Mucosa of descending colon (tissue), 3 donors: ENCODE measurements at regions not wholly inside any gene's neighbourhood (a gene's known extent, or its start where the extent isn't known, plus 50 kb on each side); places are given as distances from the start of the nearest gene placed in this dataset.

Experiments
- ATAC-seq: fragments of 200-7000 bp; cut with Tn5 transposase; one replicate; pipeline ENCODE4 v1.9.1; 2020; ENCODE audit warnings: mild to moderate bottlenecking, moderate library complexity
- DNase-seq, 3 donors: peaks; one replicate each; pipeline ENCODE4 v3.0.0-alpha.2; 2020
- H3K36me3 ChIP-seq: fragments of 200-600 bp; one replicate; pipeline ENCODE4 v1.8.0; 2021; ENCODE audit warnings: low read depth, mild to moderate bottlenecking
- H3K4me1 ChIP-seq: fragments of 200-600 bp; one replicate; pipeline ENCODE4 v1.8.0; 2021; ENCODE audit warnings: low read depth, mild to moderate bottlenecking
- H3K4me3 ChIP-seq: fragments of 200-600 bp; one replicate; pipeline ENCODE4 v1.8.0; 2021; ENCODE audit warnings: mild to moderate bottlenecking
- H3K9me3 ChIP-seq: fragments of 200-600 bp; one replicate; pipeline ENCODE4 v1.8.0; 2021; ENCODE audit warnings: mild to moderate bottlenecking
- intact Hi-C, 2 donors: fragments of 100-400 bp; cut with DNase I in 1 of 2; cut with micrococcal nuclease in 1 of 2; formaldehyde crosslinking; loops; one replicate each; pipeline versions ENCODE4 v1.11.0 to v1.11.1; 2022; cut with DNase I, micrococcal nuclease
- TF ChIP-seq, protein P1 (sequence below): fragments of 200-600 bp; IDR thresholded peaks from one replicate; pipeline ENCODE4 v1.8.0; 2022; ENCODE audit warnings: antibody characterized with exemption, mild to moderate bottlenecking
- donor health status: DM: no; HTN: no; CAD: no; lungs with moderate emphysema.
- donor health status: DM: no; HTN: no; CAD: no.
- donor health status: DM: no; HTN: yes; CAD: no.

DNA sequence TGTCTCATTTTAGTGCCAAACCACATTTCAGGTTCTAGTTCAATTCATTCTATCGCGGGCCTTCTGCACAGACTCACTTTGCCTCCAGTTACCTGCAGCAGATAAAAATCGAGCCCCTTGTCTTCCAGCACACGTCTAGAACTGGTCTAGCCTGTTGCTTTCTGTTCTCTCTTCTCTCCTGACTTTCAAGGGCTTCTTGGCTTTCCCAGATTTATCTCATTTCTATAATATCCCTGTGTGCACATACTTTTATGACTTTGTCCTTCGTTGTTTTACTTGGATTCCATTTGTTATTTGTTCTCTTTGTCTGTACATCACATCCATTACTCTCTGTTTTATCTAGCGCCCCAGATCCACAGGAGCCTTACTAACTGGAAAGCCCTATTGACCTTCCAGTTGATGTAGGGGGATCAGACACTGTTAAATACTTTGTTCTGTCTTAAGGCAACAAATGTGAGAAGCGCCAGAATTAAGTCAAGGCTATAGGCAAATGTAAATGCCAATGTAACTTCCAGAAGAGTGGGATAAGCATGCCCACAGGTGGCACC is 284.5 kb upstream of the ADGRL4 start:
- no peak for ATAC-seq
- DNase-seq: no peak
- H3K4me3 ChIP-seq: no peak overlapping the region
- H3K36me3 ChIP-seq: no peaks in the 10 kb centered on the region
- H3K9me3 ChIP-seq: no peaks in the 10 kb centered on the region
- intact Hi-C loops: no loop called here
- TF ChIP-seq, protein P1, sequence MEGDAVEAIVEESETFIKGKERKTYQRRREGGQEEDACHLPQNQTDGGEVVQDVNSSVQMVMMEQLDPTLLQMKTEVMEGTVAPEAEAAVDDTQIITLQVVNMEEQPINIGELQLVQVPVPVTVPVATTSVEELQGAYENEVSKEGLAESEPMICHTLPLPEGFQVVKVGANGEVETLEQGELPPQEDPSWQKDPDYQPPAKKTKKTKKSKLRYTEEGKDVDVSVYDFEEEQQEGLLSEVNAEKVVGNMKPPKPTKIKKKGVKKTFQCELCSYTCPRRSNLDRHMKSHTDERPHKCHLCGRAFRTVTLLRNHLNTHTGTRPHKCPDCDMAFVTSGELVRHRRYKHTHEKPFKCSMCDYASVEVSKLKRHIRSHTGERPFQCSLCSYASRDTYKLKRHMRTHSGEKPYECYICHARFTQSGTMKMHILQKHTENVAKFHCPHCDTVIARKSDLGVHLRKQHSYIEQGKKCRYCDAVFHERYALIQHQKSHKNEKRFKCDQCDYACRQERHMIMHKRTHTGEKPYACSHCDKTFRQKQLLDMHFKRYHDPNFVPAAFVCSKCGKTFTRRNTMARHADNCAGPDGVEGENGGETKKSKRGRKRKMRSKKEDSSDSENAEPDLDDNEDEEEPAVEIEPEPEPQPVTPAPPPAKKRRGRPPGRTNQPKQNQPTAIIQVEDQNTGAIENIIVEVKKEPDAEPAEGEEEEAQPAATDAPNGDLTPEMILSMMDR: no peak
- H3K4me1 ChIP-seq: no peaks in the 10 kb centered on the region

DNA sequence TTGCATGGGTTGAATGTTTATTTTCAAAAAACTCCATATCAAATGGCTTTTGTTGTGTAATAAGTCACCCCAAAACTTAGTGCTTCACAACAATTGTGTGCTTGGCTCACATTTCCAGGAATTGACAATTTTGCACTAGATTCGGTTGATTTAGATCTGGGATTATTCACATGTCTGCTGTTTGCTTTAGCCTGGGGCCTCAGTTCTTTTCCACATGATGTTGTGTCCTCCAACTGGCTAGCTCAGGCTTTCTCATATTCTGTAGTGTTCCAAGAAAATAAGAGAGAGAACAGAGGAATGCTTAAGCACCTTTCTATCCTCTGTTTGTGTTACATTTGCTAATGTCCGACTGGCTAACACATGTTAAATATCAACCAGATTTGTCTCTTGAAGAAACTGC is 281.5 kb upstream of the ADGRL4 start:
- Histone ChIP-seq H3K9me3 (no peaks in the 10 kb centered on the region), H3K4me1 (no peaks in the 10 kb centered on the region), H3K4me3 (no peak overlapping the region), H3K36me3 (no peaks in the 10 kb centered on the region)
- intact Hi-C loops: no loop called here
- no peak for DNase-seq
- TF ChIP-seq, protein P1: no peak
- no peak for ATAC-seq

DNA sequence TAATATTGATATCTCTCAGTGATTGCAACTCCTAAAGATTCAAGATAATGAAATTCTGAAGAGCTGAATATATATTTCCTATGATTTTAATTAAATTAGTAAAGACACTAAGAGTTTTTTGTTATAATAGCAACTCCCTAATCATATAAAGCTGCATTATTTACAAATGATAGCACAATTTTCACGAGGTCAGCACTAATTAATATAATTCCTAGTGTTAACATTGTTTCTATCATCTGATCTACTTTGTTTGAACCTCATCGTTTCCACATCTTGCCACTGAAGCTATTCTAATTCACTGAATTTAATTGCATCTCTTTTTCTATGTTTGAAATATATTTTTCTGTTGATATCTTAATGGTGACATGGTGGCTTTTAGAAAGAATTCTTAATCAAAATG is 279.1 kb upstream of the ADGRL4 start:
- TF ChIP-seq, protein P1: no peak
- no peak for ATAC-seq
- no peak for DNase-seq
- Histone ChIP-seq H3K36me3 (no peaks in the 10 kb centered on the region), H3K4me1 (no peaks in the 10 kb centered on the region), H3K9me3 (no peaks in the 10 kb centered on the region), H3K4me3 (no peak overlapping the region)
- intact Hi-C loops: no loop called here

DNA sequence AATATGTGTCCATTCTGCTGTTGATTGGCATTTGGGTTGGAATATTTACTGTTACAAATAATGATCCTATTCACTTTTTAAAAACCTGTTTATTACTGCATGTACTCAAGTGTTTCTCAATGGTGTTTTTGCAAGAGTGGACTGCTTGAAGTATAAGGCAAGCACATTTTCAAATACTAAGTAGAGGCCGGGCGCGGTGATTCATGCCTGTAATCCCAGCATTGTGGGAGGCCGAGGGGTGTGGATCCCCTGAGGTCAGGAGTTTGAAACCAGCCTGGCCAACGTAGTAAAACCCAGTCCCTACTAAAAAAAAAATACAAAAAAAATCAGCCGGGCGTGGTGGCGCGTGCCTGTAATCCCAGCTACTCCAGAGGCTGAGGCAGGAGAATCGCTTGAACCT is 276.9 kb upstream of the ADGRL4 start:
- TF ChIP-seq, protein P1: no peak
- ATAC-seq: no peak

DNA sequence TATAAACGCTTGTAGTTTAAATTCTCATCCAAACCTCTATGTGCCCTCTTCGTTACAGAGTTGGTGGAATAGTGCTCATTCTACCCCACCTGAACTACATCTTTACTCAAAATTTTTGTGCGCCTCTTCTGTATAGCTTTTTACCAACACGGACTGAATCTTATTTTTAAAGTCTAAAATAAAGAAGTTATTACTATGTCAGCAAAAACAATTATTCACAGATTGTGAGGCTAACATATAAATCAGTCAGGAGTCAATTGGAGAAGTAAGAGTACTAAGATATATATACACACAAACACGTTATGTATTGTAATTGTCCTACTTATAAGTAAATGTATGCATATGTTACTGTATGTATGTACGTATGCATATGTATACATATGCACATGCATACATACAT is 274.9 kb upstream of the ADGRL4 start:
- no peaks in the 10 kb centered on the region for H3K9me3 ChIP-seq
- DNase-seq: no peak
- H3K4me3 ChIP-seq: no peak overlapping the region
- H3K36me3 ChIP-seq: no peaks in the 10 kb centered on the region
- TF ChIP-seq, protein P1: no peak
- H3K4me1 ChIP-seq: no peaks in the 10 kb centered on the region
- no peak for ATAC-seq
- intact Hi-C loops: no loop called here

More for the DNA sequence above, 276.9 kb upstream of the ADGRL4 start:
- intact Hi-C loops: no loop called here
- peak in 1 of 3 donors; percentile 18 for DNase-seq
- no peaks in the 10 kb centered on the region for H3K4me1 ChIP-seq
- no peak overlapping the region for H3K4me3 ChIP-seq
- H3K36me3 ChIP-seq: no peaks in the 10 kb centered on the region
- H3K9me3 ChIP-seq: no peaks in the 10 kb centered on the region

DNA sequence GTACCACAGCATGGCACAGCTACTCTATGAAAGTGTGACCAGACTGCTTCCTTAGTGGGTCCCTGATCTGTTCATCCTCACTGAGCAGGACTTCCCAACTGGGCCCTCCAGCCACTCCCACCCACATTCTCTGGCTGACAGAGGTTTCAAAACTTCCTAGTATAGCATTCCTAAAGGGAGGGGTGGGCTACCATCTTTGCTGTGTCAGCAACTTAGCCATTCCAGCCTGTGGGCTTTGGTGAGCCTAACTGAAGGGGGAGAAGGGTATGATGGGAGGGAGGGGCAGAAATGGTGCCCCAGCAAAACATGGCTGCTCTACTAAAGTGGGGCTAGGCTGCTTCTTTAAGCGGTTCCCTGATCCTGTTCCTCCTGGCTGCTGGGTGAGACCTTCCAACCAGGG is 265.2 kb upstream of the ADGRL4 start:
- no peaks in the 10 kb centered on the region for H3K4me1 ChIP-seq
- ATAC-seq: no peak
- H3K4me3 ChIP-seq: no peak overlapping the region
- intact Hi-C loops: no loop called here
- TF ChIP-seq, protein P1: no peak
- DNase-seq: no peak
- H3K36me3 ChIP-seq: no peaks in the 10 kb centered on the region
- no peaks in the 10 kb centered on the region for H3K9me3 ChIP-seq
